Suprapubic skin (tissue), 3 donors: ENCODE measurements at regions not wholly inside any gene's neighbourhood (a gene's known extent, or its start where the extent isn't known, plus 50 kb on each side); places are given as distances from the start of the nearest gene placed in this dataset.

Source experiments
- CTCF ChIP-seq, 2 donors: fragments of 200-600 bp in 1 of 2; fragments of 450-650 bp in 1 of 2; sonication (generic) in 1 of 2; IDR thresholded peaks; one replicate each; pipeline ENCODE4 v1.5.1; 2016 to 2019; ENCODE audit warnings: antibody characterized with exemption in 2 of 2, mild to moderate bottlenecking in 1 of 2, moderate library complexity in 1 of 2
- POLR2A ChIP-seq, 2 donors: fragments of 450-650 bp; IDR thresholded peaks; one replicate each; pipeline ENCODE4 v1.6.1; 2017; ENCODE audit warnings: antibody characterized with exemption in 2 of 2, mild to moderate bottlenecking in 2 of 2, moderate library complexity in 2 of 2

GRCh38 chr7:123398921-123399320, 135.5 kb downstream of the IQUB start:
- TF ChIP-seq CTCF (IDR thresholded peaks at IDR 0.05) (no peak), POLR2A (IDR thresholded peaks at IDR 0.05) (no peak)
